Renal cortical epithelial cell (primary cell): ENCODE measurements at regions not wholly inside any gene's neighbourhood (a gene's known extent, or its start where the extent isn't known, plus 50 kb on each side); places are given as distances from the start of the nearest gene placed in this dataset.
"Not testable (repeated sequence)": the region's sequence is repeated elsewhere in the genome, so short reads cannot be mapped to it uniquely, and the experiment has no call there.

Experiments
- DNase-seq: peaks from one replicate; pipeline ENCODE4 v3.0.0-alpha.2; 2011; ENCODE audit warnings: low read depth

- no peak for DNase-seq
Measured at GRCh38 chr4:149203256-149204001, 612.2 kb downstream of the IQCM start.

GRCh38 chr4:149202117-149202516 is 613.5 kb downstream of the IQCM start:
- DNase-seq: no peak

- no peak for DNase-seq
Measured at GRCh38 chr4:149199594-149199993, 616.0 kb downstream of the IQCM start.

GRCh38 chr4:149194061-149194460 is 621.6 kb downstream of the IQCM start:
- no peak for DNase-seq

GRCh38 chr4:149187726-149188125 is 627.9 kb downstream of the IQCM start:
- no peak for DNase-seq

GRCh38 chr4:149183638-149184037 is 632.0 kb downstream of the IQCM start:
- no peak for DNase-seq

- not testable (repeated sequence) for DNase-seq
Measured at GRCh38 chr4:149181459-149181858, 634.2 kb downstream of the IQCM start.

GRCh38 chr4:149176039-149176438 is 639.6 kb downstream of the IQCM start:
- DNase-seq: peak; percentile 13

GRCh38 chr4:149175549-149175948 is 640.1 kb downstream of the IQCM start:
- DNase-seq: no peak

- no peak for DNase-seq
Measured at GRCh38 chr4:149173241-149174013, 642.2 kb downstream of the IQCM start.

- DNase-seq: no peak
Measured at GRCh38 chr4:149168645-149169044, 647.0 kb downstream of the IQCM start.

GRCh38 chr4:149166876-149167275 is 648.8 kb downstream of the IQCM start:
- DNase-seq: peak; percentile 68

GRCh38 chr4:149166365-149166764 is 649.3 kb downstream of the IQCM start:
- no peak for DNase-seq

GRCh38 chr4:149164282-149164681 is 651.4 kb downstream of the IQCM start:
- peak; percentile 63 for DNase-seq

GRCh38 chr4:149161247-149161646 is 654.4 kb downstream of the IQCM start:
- peak; percentile 50 for DNase-seq

- DNase-seq: no peak
Measured at GRCh38 chr4:149160370-149160769, 655.3 kb downstream of the IQCM start.

GRCh38 chr4:149158817-149159216 is 656.8 kb downstream of the IQCM start:
- no peak for DNase-seq

GRCh38 chr4:149145803-149146202 is 669.8 kb downstream of the IQCM start:
- DNase-seq: peak; percentile 28

GRCh38 chr4:149144060-149144459 is 671.6 kb downstream of the IQCM start:
- DNase-seq: no peak

GRCh38 chr4:149141391-149141790 is 674.3 kb downstream of the IQCM start:
- DNase-seq: no peak

- DNase-seq: no peak
Measured at GRCh38 chr4:149140841-149141240, 674.8 kb downstream of the IQCM start.

- DNase-seq: no peak
Measured at GRCh38 chr4:149136951-149137620, 678.6 kb downstream of the IQCM start.

GRCh38 chr4:149135062-149135461 is 680.6 kb downstream of the IQCM start:
- DNase-seq: no peak
